ENCODE measurements at regions not wholly inside any gene's neighbourhood (a gene's known extent, or its start where the extent isn't known, plus 50 kb on each side); places are given as distances from the start of the nearest gene placed in this dataset.

GRCh38 chr4:155442267-155443105 is 65.7 kb upstream of the MAP9 start:
- TF ChIP-seq CTCF (conservative IDR thresholded peaks at IDR 0.05), result peak; percentile 94
- TF ChIP-seq ZFX (IDR thresholded peaks at IDR 0.05), result no peak

Data from C4-2B (cell line).